ENCODE measurements at regions not wholly inside any gene's neighbourhood (a gene's known extent, or its start where the extent isn't known, plus 50 kb on each side); places are given as distances from the start of the nearest gene placed in this dataset.

DNA sequence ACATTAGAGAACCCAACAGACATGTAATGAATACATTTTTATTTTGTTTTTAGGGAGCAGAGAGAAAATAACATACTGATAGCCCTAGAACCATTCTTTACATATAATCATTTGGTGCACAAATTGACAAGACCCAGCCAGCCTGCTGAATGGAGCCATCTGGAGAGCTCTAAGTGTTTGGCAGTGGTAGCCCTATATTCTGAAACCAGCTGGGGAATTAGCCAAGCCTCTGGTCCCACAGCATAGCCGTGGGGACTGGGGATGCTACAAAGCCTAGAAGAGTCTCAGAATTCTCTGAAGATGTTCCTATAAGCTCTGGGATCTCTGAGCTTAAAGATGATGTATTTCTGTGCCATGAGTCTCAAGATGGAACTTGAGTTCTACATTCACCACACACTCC, 857.3 kb upstream of the AMELY start:
- TF ChIP-seq, protein P1, sequence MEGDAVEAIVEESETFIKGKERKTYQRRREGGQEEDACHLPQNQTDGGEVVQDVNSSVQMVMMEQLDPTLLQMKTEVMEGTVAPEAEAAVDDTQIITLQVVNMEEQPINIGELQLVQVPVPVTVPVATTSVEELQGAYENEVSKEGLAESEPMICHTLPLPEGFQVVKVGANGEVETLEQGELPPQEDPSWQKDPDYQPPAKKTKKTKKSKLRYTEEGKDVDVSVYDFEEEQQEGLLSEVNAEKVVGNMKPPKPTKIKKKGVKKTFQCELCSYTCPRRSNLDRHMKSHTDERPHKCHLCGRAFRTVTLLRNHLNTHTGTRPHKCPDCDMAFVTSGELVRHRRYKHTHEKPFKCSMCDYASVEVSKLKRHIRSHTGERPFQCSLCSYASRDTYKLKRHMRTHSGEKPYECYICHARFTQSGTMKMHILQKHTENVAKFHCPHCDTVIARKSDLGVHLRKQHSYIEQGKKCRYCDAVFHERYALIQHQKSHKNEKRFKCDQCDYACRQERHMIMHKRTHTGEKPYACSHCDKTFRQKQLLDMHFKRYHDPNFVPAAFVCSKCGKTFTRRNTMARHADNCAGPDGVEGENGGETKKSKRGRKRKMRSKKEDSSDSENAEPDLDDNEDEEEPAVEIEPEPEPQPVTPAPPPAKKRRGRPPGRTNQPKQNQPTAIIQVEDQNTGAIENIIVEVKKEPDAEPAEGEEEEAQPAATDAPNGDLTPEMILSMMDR (IDR thresholded peaks at IDR 0.05), result no peak
- no peak for TF ChIP-seq POLR2A (IDR thresholded peaks at IDR 0.05)
